NB4 (cell line): ENCODE measurements at regions not wholly inside any gene's neighbourhood (a gene's known extent, or its start where the extent isn't known, plus 50 kb on each side); places are given as distances from the start of the nearest gene placed in this dataset.
"Not testable (repeated sequence)": the region's sequence is repeated elsewhere in the genome, so short reads cannot be mapped to it uniquely, and the experiment has no call there.

Experiments
- DNase-seq: peaks from one replicate; pipeline ENCODE4 v3.0.0; 2010; ENCODE audit warnings: low read depth
- H3K4me3 ChIP-seq: one replicate; pipeline ENCODE4 v1.5.1; 2011; ENCODE audit warnings: mild to moderate bottlenecking, low read depth, low read length, moderate library complexity
- CTCF ChIP-seq: IDR thresholded peaks from one replicate; pipeline ENCODE4 v1.5.1; 2012; ENCODE audit warnings: low read depth, low read length
- MAX ChIP-seq: IDR thresholded peaks from 2 replicates; pipeline ENCODE4 v1.6.1; 2011; ENCODE audit warnings: low read depth, low read length
- MYC ChIP-seq: IDR thresholded peaks from 2 replicates; pipeline ENCODE4 v1.6.1; 2011; ENCODE audit warnings: low read depth, low read length
- POLR2A ChIP-seq: IDR thresholded peaks from 2 replicates; pipeline ENCODE4 v1.6.1; 2011; ENCODE audit warnings: mild to moderate bottlenecking; ENCODE audit not compliant: insufficient read length; ENCODE audit errors: extremely low read depth

GRCh38 chr11:43172477-43172876, 139.3 kb upstream of the API5 start:
- TF ChIP-seq MYC, result no peak
- TF ChIP-seq MAX, result no peak
- TF ChIP-seq POLR2A, result no peak
- no peak for TF ChIP-seq CTCF

GRCh38 chr11:43177975-43178374, 133.8 kb upstream of the API5 start:
- DNase-seq, result no peak
- TF ChIP-seq MAX (no peak), CTCF (no peak), MYC (no peak), POLR2A (no peak)
- no peak overlapping the region for H3K4me3 ChIP-seq

More at GRCh38 chr11:43172477-43172876, 139.3 kb upstream of the API5 start:
- no peak overlapping the region for H3K4me3 ChIP-seq
- no peak for DNase-seq

- H3K4me3 ChIP-seq, DNase-seq: not testable (repeated sequence)
Observed at GRCh38 chr11:43194459-43194858, 117.3 kb upstream of the API5 start.

GRCh38 chr11:43197379-43197778, 114.4 kb upstream of the API5 start:
- peak; percentile 5 for DNase-seq
- no peak for TF ChIP-seq MYC
- TF ChIP-seq CTCF, result no peak
- TF ChIP-seq POLR2A, result no peak
- TF ChIP-seq MAX, result no peak
- no peak overlapping the region for H3K4me3 ChIP-seq

- TF ChIP-seq POLR2A, result no peak
- no peak for TF ChIP-seq CTCF
- TF ChIP-seq MAX, result no peak
- TF ChIP-seq MYC, result no peak
- no peak for DNase-seq
Observed at GRCh38 chr11:43200031-43200430, 111.8 kb upstream of the API5 start.

GRCh38 chr11:43212279-43212678, 99.5 kb upstream of the API5 start:
- no peak for TF ChIP-seq CTCF
- no peak for TF ChIP-seq POLR2A
- no peak for TF ChIP-seq MAX
- no peak for TF ChIP-seq MYC
- DNase-seq, result no peak
- no peak overlapping the region for H3K4me3 ChIP-seq

More at GRCh38 chr11:43200031-43200430, 111.8 kb upstream of the API5 start:
- H3K4me3 ChIP-seq, result no peak overlapping the region
